ENCODE measurements at regions not wholly inside any gene's neighbourhood (a gene's known extent, or its start where the extent isn't known, plus 50 kb on each side); places are given as distances from the start of the nearest gene placed in this dataset.

DNA sequence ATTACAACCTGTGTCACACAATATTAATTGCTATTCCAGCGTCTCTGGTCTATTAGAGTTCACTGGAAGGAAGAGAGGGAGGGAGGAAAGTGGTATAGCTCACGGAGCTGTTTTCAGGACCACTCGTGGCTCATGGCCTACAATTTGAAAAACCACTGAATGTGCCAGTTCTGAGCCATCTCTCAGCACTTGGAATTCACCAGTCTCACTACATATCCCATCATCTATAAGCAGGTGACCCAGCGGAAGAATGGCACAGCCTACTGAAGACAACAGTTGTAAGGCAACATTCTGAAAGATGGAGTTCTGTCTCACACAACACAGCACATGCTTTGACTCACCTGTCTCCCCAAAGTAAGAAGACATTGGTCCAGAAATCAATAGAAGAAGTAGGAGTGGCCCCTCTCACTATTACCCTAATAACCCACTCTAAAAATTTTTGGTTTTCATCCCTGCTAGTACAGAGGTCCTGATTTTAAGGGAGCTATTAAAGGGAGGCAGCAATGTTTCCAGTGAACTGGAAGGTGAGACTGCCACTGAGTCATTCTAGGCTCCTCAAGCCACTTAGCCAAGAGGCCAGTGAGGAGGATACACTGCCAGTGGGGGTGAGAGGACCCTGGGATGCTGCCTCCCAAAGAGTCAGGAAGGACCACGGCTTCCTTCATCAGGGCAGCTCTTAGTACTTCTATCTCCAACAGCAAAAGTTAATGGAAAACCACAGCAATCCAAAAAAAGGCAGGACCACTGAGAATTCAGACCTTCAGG is 50.0 kb upstream of the DOCK9 start:
- DNase-seq (ENCODE audit: extremely low spot score) = no peak
- H3K27ac ChIP-seq (ENCODE audit: low read depth) = no peak overlapping the region
- 83% methylated on average over 5 of the region's 5 CpGs for WGBS
- no peaks in the 10 kb centered on the region for H3K36me3 ChIP-seq (ENCODE audit: insufficient read depth)
- H3K4me1 ChIP-seq (ENCODE audit: insufficient read depth) = no peaks in the 10 kb centered on the region
- H3K4me3 ChIP-seq (ENCODE audit: low read depth, low read length) = no peak overlapping the region

DNA sequence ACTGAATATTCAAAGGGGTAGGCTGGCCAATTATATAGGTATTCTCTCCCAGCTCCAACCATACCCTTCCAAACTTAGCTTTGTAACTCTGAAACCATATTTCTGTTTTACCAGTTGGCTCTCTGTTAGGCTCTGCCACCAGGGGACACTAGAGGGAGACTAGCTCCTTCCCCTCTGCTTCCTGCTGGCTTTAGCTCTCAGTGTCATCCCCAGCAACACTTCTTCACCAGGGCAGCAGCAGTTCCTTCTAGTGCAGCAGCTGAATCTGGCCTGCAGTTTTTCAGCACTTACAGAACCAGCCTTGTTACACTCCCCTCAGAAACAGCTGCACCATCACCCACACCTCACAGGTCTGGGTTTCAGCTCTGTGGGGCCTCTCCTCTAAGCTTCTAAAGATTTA is 51.0 kb upstream of the DOCK9 start:
- Histone ChIP-seq H3K36me3 (ENCODE audit: insufficient read depth) (no peaks in the 10 kb centered on the region), H3K4me1 (ENCODE audit: insufficient read depth) (no peaks in the 10 kb centered on the region), H3K4me3 (ENCODE audit: low read depth, low read length) (no peak overlapping the region), H3K27ac (ENCODE audit: low read depth) (no peak overlapping the region)
- DNase-seq (ENCODE audit: extremely low spot score) = no peak

DNA sequence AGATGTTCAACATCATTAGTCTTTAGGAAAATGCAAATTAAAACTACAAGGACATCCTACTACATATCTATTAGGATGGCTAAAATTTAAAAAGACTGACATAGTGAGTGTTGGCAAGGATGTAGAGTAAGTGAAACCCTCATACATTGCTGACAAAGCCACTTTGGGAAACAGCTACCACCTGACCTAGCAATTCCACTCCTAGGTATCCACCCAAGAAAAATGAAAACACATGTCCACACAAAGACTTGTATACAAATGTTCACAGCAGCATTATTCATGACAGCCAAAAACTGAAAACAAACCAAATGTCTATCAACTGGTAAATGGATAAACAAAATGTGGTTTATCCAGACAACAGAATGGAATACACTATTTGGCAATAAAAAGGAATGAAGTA is 51.7 kb upstream of the DOCK9 start:
- DNase-seq (ENCODE audit: extremely low spot score) = no peak

DNA sequence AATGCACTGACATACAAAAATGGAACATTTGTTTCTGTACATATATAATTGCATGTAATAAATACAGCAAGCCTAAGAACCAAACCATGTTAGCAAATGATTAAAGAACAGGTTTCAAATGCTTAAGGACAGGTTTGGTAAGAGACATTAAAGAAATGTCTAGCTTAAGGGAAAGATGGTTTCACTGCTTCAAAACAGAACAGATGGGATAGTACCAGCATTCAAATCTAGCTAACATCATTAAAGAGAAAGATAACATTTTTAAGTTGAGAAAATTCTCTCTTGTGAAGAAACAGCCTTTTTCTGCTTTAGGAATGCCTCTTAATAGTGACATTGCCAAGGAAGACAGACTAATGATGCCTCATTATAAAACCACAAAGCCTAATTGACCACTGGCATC is 52.5 kb upstream of the DOCK9 start:
- no peak for DNase-seq (ENCODE audit: extremely low spot score)
- no peak overlapping the region for H3K27ac ChIP-seq (ENCODE audit: low read depth)
- no peak overlapping the region for H3K4me3 ChIP-seq (ENCODE audit: low read depth, low read length)
- H3K36me3 ChIP-seq (ENCODE audit: insufficient read depth) = no peaks in the 10 kb centered on the region
- no peaks in the 10 kb centered on the region for H3K4me1 ChIP-seq (ENCODE audit: insufficient read depth)

More for the DNA sequence above, 51.7 kb upstream of the DOCK9 start:
- Histone ChIP-seq H3K4me3 (ENCODE audit: low read depth, low read length) (no peak overlapping the region), H3K4me1 (ENCODE audit: insufficient read depth) (no peaks in the 10 kb centered on the region), H3K27ac (ENCODE audit: low read depth) (no peak overlapping the region), H3K36me3 (ENCODE audit: insufficient read depth) (no peaks in the 10 kb centered on the region)

DNA sequence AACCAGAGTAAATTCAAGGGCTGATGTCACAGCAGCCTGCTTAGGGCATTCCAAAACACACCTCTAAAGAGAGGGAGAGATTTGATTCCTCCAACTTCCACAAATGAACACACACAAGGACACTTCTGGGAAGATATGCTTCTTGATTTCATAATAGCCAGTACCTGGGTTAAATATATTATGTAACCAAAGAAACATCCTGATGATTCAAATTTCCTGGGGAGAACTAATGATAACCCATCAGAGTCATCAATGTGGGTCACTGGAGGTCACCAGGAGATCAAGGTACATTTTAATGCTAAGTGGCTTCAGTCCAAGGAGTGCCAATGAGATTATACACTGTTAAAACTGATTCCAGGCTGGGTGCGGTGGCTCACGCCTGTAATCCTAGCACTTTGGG is 54.0 kb upstream of the DOCK9 start:
- no peak overlapping the region for H3K27ac ChIP-seq (ENCODE audit: low read depth)
- no peaks in the 10 kb centered on the region for H3K4me1 ChIP-seq (ENCODE audit: insufficient read depth)
- no peaks in the 10 kb centered on the region for H3K36me3 ChIP-seq (ENCODE audit: insufficient read depth)
- H3K4me3 ChIP-seq (ENCODE audit: low read depth, low read length) = no peak overlapping the region
- no peak for DNase-seq (ENCODE audit: extremely low spot score)
- 98% methylated on average over 2 of the region's 2 CpGs for WGBS

DNA sequence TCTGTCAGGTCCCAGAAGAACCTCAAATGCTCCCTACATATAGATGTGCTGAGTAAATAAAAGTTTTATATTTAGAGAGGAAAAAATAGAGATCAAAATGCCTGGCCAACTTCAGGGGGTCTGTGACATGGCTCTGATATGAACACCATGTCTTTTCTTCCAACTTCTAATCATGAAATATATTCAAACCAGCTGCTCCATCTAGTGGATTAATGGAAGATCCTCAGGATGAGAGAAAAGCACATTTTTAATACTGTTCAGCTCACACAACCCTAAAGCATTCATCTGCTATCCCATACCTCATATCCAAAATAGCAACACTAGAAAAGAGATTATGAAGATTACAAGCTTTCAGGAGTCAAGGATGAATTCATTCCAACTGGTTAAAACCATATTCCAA is 56.0 kb upstream of the DOCK9 start:
- no peak for DNase-seq (ENCODE audit: extremely low spot score)
- Histone ChIP-seq H3K4me1 (ENCODE audit: insufficient read depth) (no peaks in the 10 kb centered on the region), H3K27ac (ENCODE audit: low read depth) (no peak overlapping the region), H3K36me3 (ENCODE audit: insufficient read depth) (no peaks in the 10 kb centered on the region), H3K4me3 (ENCODE audit: low read depth, low read length) (no peak overlapping the region)

DNA sequence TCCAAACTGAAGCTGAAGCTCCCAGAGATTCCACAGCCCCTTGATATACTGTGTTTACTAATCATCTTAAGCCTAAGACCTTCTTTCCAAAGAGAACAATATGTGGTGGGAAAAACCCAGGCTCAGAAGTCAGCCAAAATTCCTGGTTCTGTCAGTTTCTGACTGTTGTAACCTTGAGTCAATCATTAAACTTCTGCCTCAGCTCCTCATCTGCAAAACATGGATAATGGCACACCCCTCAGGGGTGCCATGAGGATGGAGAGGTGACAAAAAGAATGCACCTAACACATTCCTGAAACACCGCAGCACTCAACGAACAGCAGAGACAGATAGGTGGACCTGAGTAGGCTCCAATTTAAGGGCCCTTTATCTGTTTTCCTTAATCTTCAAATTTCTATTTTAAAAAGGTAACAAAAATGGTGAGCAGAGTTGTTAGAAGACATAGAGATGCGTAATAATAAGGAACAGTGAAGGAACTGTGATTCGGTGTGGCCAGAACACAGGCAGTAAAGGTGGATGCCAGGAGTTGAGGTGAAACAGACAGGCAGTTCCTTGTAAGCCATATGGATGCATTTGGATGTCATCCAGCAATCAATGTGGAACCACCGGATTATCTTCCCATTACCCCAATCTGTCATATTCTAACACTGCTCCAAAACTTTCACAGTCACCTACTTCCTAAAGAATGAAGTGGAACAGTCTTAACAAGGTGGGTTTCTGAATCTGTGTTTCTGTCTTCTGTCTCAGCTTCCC is 56.6 kb upstream of the DOCK9 start:
- WGBS = 88% methylated on average over 5 of the region's 5 CpGs
- DNase-seq (ENCODE audit: extremely low spot score) = no peak
- Histone ChIP-seq H3K36me3 (ENCODE audit: insufficient read depth) (no peaks in the 10 kb centered on the region), H3K4me1 (ENCODE audit: insufficient read depth) (no peaks in the 10 kb centered on the region), H3K27ac (ENCODE audit: low read depth) (no peak overlapping the region), H3K4me3 (ENCODE audit: low read depth, low read length) (no peak overlapping the region)

DNA sequence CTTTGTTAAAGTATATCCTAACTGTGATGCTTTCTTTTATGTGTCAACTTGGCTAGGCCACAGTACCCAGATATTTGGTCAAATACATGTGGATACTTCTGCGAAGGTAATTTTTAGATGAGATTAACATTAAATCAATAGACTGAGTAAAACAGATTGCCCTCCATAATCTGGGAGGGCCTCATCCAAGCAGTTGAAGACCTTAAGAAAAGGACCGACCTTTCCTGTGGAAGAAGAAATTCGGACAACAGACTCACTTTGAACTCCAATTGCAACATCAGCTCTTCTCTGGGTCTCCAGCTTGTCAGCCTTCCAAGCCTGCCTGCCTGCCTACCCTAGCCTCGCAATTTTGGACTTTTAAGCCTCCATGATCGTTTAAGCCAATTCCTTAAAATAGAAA is 57.9 kb upstream of the DOCK9 start:
- Histone ChIP-seq H3K27ac (ENCODE audit: low read depth) (no peak overlapping the region), H3K4me1 (ENCODE audit: insufficient read depth) (no peaks in the 10 kb centered on the region)
- DNase-seq (ENCODE audit: extremely low spot score) = no peak

DNA sequence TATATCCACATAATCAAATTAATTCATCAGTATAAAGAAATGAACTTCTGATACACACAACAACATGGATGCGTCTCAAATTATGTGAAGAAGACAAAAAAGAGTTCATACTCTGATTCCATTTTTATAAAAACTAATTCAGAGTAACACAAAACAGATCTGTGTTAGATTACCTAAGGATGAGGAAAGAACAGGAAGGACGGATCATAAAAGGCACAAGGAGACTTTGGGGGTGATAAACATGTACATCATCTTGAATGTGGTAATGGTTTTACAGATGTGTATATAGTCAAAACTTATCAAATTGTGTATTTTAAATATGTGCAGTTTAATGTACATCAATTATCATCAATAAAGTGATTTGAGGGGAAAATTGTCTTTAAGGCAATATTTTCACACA is 59.9 kb upstream of the DOCK9 start:
- Histone ChIP-seq H3K4me1 (ENCODE audit: insufficient read depth) (no peaks in the 10 kb centered on the region), H3K27ac (ENCODE audit: low read depth) (no peak overlapping the region), H3K36me3 (ENCODE audit: insufficient read depth) (no peaks in the 10 kb centered on the region), H3K4me3 (ENCODE audit: low read depth, low read length) (no peak overlapping the region)
- DNase-seq (ENCODE audit: extremely low spot score) = no peak
- 72% methylated on average over 2 of the region's 2 CpGs for WGBS

More for the DNA sequence above, 57.9 kb upstream of the DOCK9 start:
- Histone ChIP-seq H3K36me3 (ENCODE audit: insufficient read depth) (no peaks in the 10 kb centered on the region), H3K4me3 (ENCODE audit: low read depth, low read length) (no peak overlapping the region)
- WGBS = 97% methylated on average over 5 of the region's 5 CpGs

DNA sequence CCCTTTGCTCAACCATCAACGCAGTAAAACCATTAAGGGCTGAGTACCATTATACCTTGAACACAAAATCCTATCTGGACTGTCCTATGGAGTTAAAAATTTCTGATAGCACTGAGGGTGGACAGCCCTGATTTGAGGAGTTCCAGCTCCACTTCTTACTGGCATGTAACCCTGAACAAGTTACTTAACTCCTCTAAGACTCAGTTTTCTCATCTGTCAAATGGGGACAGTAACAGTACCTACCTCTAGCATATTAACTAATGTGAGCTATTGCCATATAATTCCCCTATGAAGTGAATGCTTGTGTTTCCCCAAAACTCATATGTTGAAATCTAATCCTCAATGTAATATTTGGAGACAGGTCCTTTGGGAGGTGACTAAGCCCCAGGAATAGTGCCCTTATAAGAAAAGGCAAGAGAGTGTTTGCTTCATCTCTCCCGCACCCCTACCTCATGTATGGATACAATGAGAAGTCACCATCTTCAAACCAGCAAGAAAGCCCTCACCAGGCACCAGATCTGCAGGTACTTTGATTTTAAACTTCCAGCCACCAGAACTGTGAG is 61.9 kb upstream of the DOCK9 start:
- Histone ChIP-seq H3K36me3 (ENCODE audit: insufficient read depth) (no peaks in the 10 kb centered on the region), H3K27ac (ENCODE audit: low read depth) (no peak overlapping the region), H3K4me1 (ENCODE audit: insufficient read depth) (peaks cover under 1% of the 10 kb centered on the region), H3K4me3 (ENCODE audit: low read depth, low read length) (no peak overlapping the region)
- over 99% methylated on average over 2 of the region's 2 CpGs for whole genome bisulfite sequencing
- DNase-seq (ENCODE audit: extremely low spot score) = no peak

DNA sequence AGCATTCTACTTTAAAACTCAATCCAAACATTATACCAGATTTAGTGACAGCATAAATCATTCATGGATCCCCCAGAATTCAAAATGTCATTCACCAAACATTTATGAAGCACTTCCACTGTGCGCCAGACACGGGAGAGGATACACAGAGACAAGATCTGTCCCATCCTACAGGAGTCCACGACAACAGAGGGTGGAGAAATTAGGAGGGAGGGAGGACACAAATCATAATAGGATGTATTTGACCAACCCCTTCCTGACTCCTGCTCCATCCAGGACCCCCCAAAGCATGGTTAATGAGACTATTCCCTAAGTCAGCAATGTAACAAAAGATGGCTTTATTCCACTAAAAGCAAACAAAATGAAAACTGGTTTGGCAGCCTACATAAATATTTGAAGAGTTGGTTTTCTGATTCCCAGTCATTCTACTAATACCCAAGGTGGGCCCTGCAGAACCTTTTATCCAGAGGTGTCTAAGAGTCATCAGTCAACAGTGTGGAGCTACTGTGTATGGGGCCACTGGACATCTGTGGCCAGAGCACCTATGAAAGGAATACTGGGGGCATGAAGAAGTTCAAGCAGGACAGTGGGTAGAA is 62.8 kb upstream of the DOCK9 start:
- no peak overlapping the region for H3K27ac ChIP-seq (ENCODE audit: low read depth)
- WGBS = 73% methylated on average over 3 of the region's 3 CpGs
- H3K4me1 ChIP-seq (ENCODE audit: insufficient read depth) = peaks cover 1% of the 10 kb centered on the region
- no peaks in the 10 kb centered on the region for H3K36me3 ChIP-seq (ENCODE audit: insufficient read depth)
- no peak overlapping the region for H3K4me3 ChIP-seq (ENCODE audit: low read depth, low read length)
- no peak for DNase-seq (ENCODE audit: extremely low spot score)

DNA sequence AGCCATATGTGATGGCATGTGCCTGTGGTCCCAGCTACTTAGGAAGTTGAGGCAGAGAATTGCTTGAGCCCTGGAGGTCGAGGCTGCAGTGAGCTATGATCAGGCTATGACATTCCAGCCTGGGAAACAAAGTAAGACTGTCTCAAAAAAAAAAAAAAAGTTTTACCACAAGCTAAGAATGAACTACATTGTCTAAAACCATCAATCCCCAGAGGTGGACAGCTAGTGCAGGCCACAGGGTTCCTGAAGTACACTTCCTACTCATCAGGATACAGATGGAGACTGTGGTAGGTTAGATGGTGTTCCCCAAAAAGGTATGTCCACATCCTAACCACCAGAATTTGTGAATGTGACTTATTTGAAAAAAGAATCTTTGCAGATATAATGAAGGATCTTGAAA is 63.5 kb upstream of the DOCK9 start:
- H3K27ac ChIP-seq (ENCODE audit: low read depth) = no peak overlapping the region
- DNase-seq (ENCODE audit: extremely low spot score) = no peak
- peaks cover 1% of the 10 kb centered on the region for H3K4me1 ChIP-seq (ENCODE audit: insufficient read depth)
- no peaks in the 10 kb centered on the region for H3K36me3 ChIP-seq (ENCODE audit: insufficient read depth)
- 90% methylated on average over 1 of the region's 1 CpG for WGBS
- no peak overlapping the region for H3K4me3 ChIP-seq (ENCODE audit: low read depth, low read length)

DNA sequence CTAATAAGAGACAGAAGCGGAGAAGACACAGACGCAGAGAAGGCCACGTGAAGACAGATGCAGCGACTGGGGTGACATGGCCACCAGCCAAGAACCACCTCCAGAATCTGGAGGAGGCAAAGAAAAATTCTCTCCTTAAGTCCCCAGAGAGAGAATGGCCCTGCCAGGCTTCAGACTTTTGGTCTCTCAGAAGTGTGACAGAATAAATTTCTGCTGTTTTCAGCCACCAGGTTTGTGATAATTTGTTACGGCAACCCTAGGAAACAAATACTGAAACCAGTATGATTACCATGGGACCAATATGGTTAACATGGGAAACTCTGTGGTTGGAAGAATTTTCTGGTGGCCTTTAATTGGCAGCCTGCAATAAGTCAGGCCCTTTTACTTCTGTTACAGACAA is 63.9 kb upstream of the DOCK9 start:
- Histone ChIP-seq H3K4me1 (ENCODE audit: insufficient read depth) (peaks cover 1% of the 10 kb centered on the region), H3K27ac (ENCODE audit: low read depth) (no peak overlapping the region), H3K36me3 (ENCODE audit: insufficient read depth) (no peaks in the 10 kb centered on the region), H3K4me3 (ENCODE audit: low read depth, low read length) (no peak overlapping the region)
- 89% methylated on average over 5 of the region's 5 CpGs for WGBS
- DNase-seq (ENCODE audit: extremely low spot score) = no peak
